Suppressor macrophage treated with lipopolysaccharide for 1 hour (primary cell): ENCODE measurements at regions not wholly inside any gene's neighbourhood (a gene's known extent, or its start where the extent isn't known, plus 50 kb on each side); places are given as distances from the start of the nearest gene placed in this dataset.

Experiments
- DNase-seq, 3 donors: peaks; one replicate each; pipeline ENCODE4 v3.0.0-alpha.2; 2020 to 2022

- DNase-seq: no peak
Measured at GRCh38 chr22:49620666-49621065, 207.0 kb downstream of the BRD1 start.

GRCh38 chr22:49620003-49620556, 207.6 kb downstream of the BRD1 start:
- no peak for DNase-seq

DNA sequence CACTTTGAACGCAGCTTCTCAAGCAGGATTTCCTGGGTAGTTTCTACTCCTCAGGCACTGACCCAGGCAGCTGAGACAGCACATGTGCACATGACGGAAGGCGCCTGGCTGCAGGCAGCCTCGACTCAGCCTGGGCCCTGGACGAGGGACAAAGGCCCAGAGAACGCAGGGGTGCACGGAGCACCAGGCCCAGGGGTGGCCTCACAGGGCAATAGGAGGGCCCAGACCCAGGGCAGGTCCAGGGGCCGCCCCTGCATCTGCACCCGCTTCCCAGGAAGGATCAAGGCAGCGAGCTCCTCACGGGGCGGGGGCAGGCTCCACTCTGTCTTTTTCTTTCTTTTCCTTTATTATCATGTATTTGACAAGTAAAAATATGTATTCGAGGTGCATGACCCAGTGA, 208.4 kb downstream of the BRD1 start:
- DNase-seq: no peak

DNA sequence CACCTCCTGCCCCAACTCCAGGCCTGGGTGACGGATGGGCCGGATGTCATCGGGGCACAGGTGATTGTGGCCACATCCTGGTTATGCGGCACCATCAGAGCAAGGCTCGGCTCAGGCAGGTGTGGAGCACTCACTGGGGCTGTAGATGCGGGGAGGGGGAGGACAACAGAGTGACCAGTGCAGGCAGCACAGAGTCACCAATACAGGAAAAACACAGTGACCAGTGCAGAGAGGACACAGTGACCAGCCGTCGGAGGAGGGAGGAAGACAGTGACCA, 209.1 kb downstream of the BRD1 start:
- no peak for DNase-seq

DNA sequence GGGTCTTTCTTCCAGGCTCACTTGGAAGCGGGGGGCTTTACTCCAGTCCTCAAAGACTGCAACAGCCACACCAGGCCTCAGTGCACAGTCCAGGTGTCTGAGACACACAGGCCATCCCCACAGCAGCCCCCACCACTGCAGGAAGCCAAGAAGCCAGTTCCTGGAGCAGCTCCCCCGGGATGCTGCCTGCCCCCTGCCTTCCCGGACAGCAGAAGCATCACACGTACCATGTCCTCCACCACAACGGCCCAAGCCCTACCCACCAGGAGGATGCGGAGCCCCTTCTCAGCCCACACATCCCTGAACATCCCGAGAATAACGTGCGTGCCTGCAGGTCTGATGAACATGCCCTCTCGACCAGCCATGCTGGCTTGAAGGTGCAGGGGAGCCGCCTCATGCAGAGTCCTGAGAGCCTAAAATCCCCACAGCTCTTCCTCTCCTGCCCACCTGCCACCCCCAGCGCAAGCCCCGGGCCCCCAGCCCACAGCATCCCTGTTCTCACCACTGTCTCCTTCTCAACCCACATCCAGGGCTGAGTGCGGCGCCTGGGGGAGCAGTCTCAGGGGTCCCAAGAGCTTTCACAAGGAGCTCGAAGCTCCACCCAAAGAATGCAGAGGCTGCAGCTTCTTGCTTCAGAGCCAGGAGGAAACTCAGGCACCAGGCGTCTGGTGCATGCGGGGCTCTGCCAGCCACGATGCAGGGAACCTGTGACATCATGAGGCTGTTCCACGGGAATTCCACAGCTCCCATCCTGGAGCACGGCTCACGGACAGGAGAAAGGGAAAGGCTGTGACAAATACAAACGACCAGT, 209.6 kb downstream of the BRD1 start:
- no peak for DNase-seq

- no peak for DNase-seq
Measured at GRCh38 chr22:49617264-49617663, 210.4 kb downstream of the BRD1 start.

- DNase-seq: no peak
Measured at GRCh38 chr22:49616356-49617231, 211.1 kb downstream of the BRD1 start.

- DNase-seq: no peak
Measured at GRCh38 chr22:49614966-49615965, 212.4 kb downstream of the BRD1 start.

DNA sequence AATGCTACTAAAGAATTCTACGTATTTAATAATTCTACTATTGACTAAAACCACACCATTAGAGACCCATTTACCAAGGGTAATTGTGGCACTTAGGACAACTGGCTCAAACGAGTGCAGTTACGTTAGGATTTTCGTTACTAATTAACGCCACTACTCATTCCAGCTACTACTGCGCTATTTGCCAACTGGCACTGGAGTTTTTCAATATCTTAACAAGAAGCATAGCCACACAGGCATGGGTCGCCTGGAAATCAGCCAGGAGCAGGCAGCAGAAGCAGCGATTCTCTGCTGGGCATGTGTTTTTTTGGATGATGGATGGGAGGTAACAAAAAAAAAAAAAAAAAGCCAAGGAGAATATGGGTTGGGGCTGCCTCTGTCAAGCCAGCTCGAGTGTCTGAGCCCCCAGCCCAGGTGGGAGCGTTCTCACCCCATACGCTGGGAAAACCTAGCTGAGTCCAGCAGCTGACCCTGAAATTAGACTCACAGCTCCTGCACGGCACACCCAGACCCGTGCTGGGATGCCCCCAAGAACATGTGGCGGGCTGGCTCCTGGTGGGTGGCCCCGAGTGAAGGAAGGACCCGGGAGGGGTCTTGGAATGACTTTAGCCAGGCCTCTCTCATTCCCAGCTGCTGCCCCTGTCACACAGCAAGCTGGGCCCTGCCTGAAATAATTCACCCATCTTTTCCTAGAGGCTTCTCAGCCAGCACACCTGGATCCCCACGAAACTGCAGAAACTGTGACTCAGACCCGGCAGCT, 214.0 kb downstream of the BRD1 start:
- no peak for DNase-seq

- DNase-seq: no peak
Measured at GRCh38 chr22:49613108-49613507, 214.6 kb downstream of the BRD1 start.

- DNase-seq: no peak
Measured at GRCh38 chr22:49609207-49609876, 218.3 kb downstream of the BRD1 start.

- DNase-seq: no peak
Measured at GRCh38 chr22:49608660-49609059, 219.0 kb downstream of the BRD1 start.

DNA sequence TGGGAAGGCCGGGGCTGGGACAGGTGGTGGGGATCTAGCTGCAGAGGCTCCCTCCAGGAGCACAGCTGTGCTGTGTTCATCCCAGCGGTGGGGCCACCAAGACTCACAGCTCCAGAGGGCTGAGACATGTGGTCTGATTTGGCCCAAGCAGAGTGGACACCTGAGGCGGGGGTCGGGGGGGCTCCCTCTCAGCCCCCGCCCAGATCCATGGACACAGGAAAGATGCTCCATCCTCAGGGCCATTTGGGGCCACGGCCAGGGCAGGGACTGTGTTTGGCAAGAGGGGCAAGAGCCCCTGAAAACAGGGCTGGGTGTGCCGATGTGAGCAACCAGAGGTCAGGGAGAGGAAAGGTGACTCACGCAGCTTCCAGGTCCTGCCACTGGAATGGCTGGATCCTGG, 219.4 kb downstream of the BRD1 start:
- DNase-seq: no peak

- no peak for DNase-seq
Measured at GRCh38 chr22:49607821-49608220, 219.9 kb downstream of the BRD1 start.

DNA sequence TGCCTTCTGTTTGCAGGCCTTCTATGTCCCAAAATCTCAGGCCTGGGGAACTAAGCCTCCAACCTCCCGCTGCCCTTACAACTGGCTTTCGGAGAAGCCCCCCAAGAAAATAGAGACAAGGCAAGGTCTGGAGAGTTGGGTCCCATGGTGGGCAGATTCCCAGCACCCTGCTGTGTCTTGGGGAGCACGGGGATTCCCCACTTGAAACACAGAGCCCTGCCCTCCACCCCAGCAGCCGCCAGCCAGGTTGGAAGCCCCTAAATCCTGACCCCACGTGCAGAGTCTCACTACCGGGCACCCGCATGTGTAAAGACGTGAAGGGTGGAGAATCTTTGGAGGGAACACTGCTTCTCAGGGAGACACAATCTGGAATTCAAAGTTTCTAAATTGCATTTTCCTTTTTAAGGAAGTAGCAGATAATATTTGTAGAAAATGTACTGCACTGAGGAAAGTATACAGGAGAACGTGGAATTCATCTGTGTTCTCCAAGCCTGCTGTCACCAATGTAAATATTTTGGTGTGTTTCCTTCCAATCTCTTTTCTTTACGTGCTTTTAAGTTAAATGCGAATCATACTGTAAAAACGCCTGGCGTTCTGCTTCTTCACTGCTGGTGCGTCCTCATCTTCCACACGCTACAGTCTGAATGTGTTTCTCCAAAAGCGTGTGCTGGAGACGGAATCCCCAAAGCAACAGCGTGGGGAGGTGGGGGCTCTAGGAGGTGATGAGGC, 220.9 kb downstream of the BRD1 start:
- no peak for DNase-seq

GRCh38 chr22:49604732-49605302, 222.9 kb downstream of the BRD1 start:
- no peak for DNase-seq

- no peak for DNase-seq
Measured at GRCh38 chr22:49603016-49603415, 224.7 kb downstream of the BRD1 start.

DNA sequence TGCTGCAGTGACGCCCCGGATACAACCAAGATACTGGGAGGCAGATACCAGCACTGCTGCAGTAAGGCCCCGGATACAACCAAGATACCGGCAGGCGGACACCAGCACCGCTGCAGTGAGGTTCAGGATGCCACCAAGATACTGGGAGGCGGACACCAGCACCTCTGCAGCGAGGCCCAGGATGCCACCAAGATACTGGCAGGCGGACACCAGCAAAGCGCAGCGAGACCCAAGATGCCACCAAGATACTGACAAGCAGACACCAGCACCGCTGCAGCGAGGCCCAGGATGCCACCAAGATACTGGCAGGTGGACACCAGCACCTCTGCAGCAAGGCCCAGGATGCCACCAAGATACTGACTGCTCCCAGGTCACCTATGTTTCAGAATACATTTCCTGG, 225.2 kb downstream of the BRD1 start:
- no peak for DNase-seq

DNA sequence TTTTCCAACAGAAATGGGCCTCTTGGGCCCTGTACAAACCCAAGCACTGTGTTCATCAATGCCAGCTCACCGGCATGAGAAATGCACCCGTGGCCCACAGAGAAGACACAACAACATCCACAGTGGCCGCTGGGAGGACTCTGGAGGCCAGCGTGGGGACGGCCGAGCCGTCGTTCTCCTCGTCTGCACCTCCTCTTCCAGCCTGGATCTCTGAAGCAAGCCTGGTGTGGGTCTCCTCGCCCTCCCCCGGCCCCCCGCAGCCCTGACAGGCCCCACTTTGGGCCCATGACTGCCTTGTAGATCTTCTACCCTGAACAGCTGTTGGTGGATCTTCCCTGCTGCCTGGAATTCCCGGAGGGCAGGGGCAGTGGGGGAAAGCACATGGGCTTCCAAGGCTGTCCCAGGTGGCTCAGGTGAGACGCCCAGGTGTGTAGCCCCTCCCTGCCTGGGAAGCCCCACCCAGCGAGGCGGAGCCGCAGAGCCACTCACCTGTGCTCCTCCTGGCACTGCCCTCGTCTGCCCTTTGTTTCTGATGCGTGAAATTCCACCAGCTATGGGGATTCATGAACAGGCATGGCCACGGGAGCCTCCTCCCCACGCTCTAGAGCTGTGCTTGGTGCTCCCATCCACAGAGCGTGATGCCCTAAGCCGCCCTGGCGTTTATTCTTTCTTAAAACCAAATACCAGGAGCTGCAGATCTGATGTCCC, 225.9 kb downstream of the BRD1 start:
- no peak for DNase-seq
